Activated T-helper 1 cell treated with anti-CD3 and anti-CD28 coated beads, Interleukin-12 subunit alpha, Interleukin-12 subunit beta, Interleukin-2, Interleukin-4 antibody, amounts not matched to agents 30 ng/mL and 10 ng/mL and 1 ng/mL, durations not matched to agents 14 hours and 24 hours and 36 hours (primary cell): ENCODE measurements at regions not wholly inside any gene's neighbourhood (a gene's known extent, or its start where the extent isn't known, plus 50 kb on each side); places are given as distances from the start of the nearest gene placed in this dataset.

Experiments
- DNase-seq: peaks from one replicate; pipeline ENCODE4 v3.0.0; 2021; ENCODE audit warnings: low spot score
- H3K27ac Mint-ChIP-seq: one replicate; pipeline ENCODE4 v1.8.0; 2021; ENCODE audit warnings: mild to moderate bottlenecking, mixed read lengths
- H3K27me3 Mint-ChIP-seq: one replicate; pipeline ENCODE4 v1.8.0; 2022; ENCODE audit warnings: mild to moderate bottlenecking, moderate library complexity, mixed read lengths; ENCODE audit not compliant: insufficient read depth
- H3K36me3 Mint-ChIP-seq: one replicate; pipeline ENCODE4 v1.8.0; 2021; ENCODE audit warnings: low read depth, mixed read lengths
- H3K4me1 Mint-ChIP-seq: one replicate; pipeline ENCODE4 v1.8.0; 2021; ENCODE audit warnings: low read depth, mixed read lengths
- H3K4me3 Mint-ChIP-seq: one replicate; pipeline ENCODE4 v1.8.0; 2021; ENCODE audit warnings: mild to moderate bottlenecking, moderate library complexity, mixed read lengths
- H3K9me3 Mint-ChIP-seq: one replicate; pipeline ENCODE4 v1.8.0; 2021; ENCODE audit warnings: mixed read lengths
- intact Hi-C: fragments of 100-400 bp; cut with micrococcal nuclease; formaldehyde crosslinking; loops from one replicate; pipeline ENCODE4 v1.15.1; 2024

- Mint-ChIP-seq H3K27ac (peak overlapping the region; percentile 48), H3K4me3 (no peak overlapping the region), H3K9me3 (no peaks in the 10 kb centered on the region), H3K36me3 (peaks cover 4% of the 10 kb centered on the region), H3K4me1 (peaks cover 42% of the 10 kb centered on the region), H3K27me3 (peaks cover 1% of the 10 kb centered on the region)
- no peak for DNase-seq
- intact Hi-C loops = loop anchor here (5.0 to 10.0 kb wide), 2 partner anchors 46 to 422 kb away; partner anchors contain the start of gene CYP20A1
These were observed 49.7 kb upstream of the CD28 start for GRCh38 chr2:203656522-203657287.
